Stimulated activated naive CD4-positive, alpha-beta T cell (primary cell): ENCODE measurements at regions not wholly inside any gene's neighbourhood (a gene's known extent, or its start where the extent isn't known, plus 50 kb on each side); places are given as distances from the start of the nearest gene placed in this dataset.

ENCODE experiments used
- DNase-seq, 6 experiments: peaks; one replicate each; lab custom pipeline; 2025; lab: John Stamatoyannopoulos, UW

DNA sequence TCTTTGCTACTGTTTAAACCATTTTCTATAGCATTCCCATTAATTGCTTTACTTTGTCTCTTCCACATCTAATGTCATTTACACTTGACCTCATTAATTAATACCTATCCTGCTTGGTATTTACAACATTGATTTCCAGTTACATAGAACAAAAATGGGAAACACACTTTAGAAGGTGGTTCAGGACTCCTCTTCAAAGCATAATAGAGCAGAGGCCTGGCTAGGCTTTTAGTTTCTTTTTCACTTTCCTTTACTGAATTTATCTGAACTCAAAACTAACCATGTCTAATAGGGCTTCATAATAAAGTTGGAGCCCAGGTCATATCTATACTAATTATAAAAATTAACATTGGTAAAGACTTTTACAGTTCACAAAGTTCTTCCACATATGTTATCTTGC is 648.0 kb upstream of the KIRREL3 start:
- no peak for DNase-seq

DNA sequence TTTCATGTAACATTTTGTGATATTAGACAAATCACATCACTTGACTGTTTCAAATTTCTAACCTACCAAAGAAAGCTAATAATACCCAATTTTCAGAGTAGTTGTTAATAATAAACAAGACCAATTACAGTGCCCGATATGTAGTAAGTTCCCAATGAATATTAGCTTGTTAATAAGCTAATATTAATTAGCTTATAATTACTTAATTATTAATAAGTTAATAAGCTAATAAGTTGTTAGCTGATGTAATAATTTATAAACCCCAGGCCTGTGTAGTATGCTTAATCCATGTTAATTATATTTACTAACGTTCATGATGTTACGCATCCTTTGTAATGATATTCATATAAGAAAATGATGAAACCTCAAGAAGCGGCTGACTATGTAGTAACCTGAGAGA is 643.8 kb upstream of the KIRREL3 start:
- no peak for DNase-seq

DNA sequence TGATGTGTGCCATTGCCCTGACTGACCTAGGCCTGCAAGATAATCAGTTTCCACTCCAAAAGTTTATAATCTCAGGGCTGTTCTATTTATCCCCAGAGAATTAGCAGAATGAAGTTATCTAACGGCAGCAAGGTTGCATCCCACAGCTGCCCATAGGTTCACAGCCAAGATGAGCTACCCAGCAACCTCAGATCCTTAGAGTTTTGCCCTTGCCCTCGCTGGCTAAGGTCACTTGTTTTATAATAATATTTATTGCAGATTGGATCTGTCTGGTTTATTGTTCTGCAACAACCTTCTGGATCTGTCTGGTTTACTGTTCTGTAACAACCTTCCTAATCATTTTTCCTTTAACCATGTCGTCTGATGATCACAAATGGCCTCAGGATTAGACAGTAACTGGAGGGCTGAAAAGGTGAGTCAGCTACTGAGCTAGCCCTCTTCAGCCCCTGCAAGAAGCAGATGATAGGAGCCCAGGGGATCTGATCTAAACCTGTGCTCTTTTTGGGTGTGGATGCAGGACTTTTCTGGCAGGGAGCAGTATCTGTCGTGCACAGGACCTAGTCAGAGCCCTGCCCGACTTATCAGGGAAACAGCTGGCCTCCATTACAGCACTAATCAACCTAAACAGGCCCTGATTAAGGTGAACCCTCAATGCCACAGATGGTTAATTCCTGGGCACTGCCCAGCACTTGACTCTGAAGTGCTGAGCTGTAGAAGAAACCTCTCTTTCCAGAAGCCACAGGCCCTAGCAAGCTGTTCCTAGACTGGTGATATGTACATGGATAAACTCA is 642.9 kb upstream of the KIRREL3 start:
- no peak for DNase-seq

DNA sequence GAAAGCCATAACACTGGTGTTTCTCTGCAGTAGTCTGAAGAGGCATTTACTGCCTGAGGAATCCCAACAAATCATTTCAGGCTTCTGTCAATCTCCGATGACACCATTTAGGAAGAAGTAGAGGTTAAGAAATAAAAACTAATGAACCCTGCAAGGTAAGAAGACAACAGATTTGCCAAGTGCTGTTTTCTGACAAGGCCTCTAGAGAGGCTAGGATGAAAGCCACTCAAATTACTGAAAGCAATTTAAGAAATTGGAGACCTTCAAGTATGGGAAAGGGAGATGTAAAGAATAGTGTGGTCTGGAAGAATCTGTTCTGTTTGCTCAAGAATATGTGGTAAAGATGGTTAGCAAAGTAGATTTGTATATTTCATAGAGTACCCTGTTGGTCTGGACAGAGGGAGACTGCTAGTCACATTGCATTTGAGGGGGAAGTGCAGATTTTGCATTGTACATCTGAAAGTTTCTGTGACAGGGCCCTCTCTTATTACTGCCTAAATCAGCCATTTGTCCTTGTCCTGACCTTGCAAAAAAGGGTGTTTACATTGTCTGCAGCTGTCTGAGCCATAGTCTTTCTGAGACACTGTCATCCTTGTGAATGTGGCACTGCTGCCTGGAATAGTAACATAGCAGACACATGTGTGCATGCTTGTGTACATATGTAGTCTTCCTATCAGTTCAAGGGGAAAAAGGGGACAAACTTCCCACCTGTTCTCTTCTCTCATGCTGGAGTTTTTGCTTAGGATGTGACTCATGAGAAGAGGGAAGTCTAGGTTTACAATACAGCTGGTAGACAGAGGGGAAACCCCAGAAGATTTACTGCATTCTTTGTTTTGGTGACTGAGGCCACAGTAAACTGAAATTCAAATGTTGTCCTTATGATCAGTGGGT is 640.2 kb upstream of the KIRREL3 start:
- no peak for DNase-seq

DNA sequence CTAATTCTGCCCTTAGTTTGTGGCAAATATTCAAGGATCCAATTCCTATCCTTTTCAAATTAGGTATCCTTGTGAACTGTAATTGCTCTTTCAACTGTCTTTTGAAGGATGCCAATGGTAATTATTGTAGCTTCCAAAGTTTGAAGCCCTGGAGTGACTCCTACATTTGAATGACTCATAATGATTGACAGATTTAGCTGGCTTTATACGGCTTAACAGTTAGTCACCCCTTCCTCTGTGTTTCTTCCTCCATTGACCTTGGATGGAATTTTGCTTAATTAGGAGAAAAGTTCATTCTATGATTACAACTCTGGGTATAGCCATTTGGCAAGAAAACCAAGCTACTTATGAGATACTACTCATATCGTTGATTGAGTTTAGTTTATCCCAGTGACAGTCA is 639.3 kb upstream of the KIRREL3 start:
- no peak for DNase-seq

DNA sequence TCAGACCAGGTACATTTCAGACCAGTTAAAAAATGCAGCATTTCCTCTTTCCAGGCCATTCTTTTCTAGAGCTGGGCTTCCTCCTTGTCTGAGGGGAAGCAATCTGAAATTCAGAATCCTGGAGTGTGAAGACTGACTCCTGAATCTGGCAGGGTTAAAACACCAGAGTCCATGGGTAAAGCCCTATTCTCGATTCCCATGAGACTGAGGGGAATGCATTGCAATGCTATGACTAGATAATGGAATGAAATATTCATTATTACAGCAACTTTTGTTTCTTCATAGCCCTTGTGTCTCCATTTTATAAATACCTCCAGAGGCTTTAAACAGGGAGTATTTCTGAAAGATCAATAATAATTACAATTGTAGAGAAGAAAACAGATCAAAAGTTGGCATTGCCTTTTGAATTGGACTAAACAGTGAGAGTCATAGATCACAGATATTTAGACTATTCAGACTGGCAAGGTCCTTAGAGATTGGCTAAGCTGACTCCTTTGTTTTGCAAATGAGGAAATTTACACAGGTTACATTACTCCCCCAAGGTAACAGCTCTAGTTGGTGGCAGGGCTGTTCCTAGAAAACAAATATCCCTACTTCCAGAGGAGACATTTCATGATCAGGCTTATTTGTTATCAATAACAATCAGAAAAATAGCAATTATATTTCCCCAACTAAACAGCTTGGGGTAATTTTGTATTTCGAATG is 632.6 kb upstream of the KIRREL3 start:
- no peak for DNase-seq

DNA sequence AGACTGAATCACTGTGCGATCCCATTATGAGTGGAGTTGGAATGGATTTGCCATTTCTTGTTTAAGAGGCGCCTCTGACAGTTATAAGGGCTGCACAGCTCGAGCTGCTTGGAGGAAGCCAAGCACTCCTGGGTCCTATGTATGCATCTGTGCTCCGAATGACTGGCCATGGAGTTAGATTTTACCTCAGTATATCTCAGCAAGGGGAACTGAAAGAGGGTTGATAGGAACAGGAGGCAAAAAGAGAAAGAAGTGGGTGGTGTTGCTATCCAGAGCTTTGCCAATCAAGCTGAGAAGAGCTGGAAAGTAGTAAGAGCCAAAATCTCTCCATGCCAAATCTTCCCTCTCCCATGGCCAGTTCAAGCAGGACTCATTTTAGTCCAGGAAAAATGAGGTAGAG is 632.0 kb upstream of the KIRREL3 start:
- DNase-seq, result no peak

DNA sequence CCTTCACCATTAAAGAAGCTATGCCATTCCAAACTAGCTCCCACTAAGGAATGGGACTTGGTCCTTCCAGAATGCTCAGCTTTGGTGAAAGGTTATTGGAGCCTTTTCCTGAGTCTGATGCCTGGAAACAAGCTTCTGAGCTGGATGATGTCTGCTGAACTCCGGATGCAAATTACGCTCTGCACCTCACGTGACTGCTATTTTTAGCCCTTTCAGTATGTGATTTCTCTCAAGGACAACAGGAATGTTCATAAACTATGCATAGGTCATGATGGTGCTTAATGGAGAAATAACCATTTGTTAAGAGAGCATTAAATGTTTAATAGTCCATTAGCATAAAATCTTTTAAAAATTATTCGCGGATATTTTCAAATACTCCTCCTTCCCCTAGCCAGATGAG is 631.4 kb upstream of the KIRREL3 start:
- no peak for DNase-seq

DNA sequence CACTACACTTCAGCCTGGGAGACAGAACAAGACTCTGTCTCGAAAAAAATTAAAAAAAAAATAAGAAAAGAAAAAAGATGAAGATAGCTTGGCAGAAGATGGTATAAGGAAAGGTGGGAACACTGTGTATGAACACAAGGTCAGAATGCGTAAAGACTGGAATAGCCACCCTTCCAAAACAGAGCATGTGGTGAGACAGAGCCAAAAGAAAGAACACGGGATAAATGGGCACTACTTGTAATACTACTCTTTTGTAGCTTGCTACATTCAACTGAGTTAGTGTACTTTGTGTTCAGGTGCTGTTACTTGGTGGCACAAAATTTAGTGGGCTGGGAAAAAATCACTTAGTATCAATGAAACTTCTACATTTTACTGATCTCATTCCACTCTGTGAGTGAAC is 628.6 kb upstream of the KIRREL3 start:
- DNase-seq, result no peak

DNA sequence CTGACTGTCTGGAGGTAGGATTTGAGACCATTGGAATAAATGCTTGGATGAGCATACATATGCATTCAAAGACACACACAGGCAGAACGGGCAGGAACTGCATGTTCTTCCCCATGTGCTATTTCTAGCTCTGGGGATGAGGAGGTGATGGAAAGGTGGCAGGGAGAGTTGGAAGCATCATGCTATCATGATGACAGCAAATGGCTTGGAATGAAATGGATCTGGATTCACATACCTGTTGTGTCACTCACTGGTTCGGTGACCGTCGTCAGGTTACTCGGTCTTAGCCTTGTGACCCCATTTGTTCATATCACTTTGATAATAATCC is 627.9 kb upstream of the KIRREL3 start:
- no peak for DNase-seq

DNA sequence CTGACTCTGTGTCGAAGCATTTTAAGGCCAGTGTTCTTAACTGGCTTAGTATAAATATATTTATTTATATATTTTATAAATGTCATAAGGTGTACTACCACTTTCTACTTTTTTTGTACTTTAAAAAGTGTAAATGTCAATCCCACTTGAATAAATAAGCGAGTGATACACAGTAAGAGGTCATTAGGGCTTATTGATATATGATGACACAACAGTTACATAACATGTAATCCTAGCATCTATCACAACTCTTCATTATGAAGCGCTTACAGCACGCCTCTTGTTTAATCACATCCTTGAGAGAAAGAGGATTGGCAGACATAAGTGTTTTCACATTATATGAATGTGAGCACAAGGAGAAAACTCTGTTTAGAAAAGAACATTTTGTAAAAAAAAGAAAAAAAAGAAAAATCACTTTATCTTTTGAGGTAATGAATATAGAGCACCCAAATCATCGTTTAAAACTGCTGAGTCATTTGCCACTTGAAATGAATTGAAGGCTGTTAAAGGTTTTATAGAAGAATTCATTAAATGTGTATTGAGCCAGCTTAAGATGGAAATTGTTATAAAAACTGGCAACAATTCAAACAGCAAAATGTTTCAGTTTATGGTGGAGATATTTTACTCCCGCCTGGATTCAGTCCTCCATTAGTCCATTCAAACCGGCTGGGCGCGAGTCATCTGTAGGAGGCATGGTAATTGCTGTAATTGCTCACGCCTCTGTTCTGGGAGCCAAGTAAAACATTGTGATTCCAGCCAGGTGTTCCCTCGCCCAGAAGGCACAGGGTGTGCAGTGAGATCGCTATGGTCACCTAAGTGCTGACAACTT is 627.3 kb upstream of the KIRREL3 start:
- no peak for DNase-seq

DNA sequence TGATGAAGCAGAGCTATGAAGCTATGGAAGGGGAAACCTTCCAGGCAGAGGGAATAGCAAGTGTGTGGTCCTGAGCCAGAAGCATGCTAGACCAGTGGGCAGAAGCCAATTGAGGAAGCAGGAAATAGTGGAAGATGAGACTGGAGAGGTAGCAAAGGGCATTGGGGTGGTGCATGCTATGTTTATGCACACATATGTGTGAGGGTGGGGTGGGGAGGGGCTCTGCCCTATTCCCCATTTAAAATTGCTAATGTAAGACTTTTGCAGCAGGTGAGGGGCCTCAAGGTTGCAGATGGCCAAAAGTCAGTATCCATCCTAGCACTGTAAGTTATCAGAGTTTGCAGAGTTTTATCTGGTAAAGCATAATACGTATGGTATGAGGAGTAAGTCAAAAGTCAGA is 626.6 kb upstream of the KIRREL3 start:
- DNase-seq, result no peak

DNA sequence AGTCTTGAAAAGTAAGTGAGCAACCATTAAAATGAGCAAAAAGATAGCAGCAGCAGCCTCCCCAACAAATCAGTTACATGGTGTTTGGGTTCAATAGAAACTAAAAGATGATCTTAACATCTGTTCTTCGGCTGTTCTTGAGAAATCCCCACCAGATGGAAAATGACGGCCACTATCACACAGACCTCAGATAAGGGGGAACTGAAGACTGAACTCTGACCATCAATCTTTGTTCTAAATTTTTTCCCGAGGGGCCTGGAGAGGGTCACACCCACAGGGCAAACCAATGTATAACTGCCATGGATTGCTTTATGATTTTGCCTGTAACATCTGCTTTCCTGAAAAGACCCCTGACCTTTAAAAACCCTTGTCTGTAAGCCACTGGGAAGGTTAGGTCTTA is 624.8 kb upstream of the KIRREL3 start:
- no peak for DNase-seq

DNA sequence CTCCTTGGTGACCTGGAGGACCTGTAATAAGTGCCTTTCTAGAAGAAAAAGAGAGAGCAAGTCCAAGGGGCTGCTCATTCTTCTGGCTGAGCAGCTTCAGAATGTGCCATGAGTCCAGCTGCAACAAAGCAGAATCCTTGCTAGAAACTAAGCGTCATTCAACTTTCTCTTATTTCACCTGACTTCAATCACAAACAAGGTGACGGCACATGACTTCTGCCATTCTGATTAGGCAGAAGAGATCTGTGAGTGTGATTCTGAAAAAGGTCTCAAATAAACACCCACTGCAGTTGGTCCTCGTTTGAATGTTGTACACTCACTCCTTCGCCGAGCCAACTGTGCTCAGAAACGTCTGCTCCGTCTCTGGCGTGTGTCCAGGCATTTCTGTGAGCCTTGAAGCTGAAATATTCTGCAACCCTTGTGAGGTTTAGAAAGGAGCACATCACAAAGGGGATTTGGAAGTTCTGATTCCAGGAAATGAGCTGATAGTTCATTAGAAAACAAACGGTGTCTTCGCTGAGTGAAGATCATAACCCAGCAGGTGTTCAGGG is 623.8 kb upstream of the KIRREL3 start:
- DNase-seq, result no peak

DNA sequence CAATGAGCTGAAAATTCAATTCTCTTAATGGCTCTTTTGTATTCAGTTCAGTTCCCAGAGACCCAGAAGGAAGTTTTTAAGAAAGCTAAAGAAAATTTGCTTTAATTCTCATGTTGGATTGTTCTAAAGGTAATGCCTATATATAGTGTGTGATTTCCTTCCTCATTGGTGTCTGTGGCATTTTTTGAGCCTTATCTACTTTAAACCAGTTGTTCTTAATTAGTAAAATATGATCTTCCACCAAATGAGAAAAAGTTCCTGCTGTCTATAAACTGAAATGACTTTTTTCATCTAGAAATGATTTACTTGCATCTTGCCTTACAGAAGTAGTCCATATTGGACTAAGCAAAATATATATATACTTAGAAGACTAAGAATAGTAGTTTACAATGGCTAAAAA is 622.1 kb upstream of the KIRREL3 start:
- no peak for DNase-seq

DNA sequence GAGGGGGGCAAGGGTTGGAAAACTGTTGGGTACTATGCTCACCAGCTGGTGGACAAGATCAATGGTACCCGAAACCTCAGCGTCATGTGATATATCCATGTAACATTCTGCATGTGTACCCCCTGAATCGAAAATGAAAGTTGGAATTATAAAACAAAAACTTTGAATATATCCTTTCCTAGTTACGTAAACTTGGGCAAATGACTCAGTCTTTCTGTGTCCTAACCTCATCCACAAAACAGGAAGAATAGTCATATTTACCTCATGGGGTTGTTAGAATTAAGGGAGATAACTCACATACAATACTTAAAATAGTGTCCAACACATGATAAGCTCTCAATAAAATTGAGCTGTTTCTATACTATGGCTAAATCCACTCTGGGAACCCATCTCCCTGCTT is 620.1 kb upstream of the KIRREL3 start:
- DNase-seq, result no peak

DNA sequence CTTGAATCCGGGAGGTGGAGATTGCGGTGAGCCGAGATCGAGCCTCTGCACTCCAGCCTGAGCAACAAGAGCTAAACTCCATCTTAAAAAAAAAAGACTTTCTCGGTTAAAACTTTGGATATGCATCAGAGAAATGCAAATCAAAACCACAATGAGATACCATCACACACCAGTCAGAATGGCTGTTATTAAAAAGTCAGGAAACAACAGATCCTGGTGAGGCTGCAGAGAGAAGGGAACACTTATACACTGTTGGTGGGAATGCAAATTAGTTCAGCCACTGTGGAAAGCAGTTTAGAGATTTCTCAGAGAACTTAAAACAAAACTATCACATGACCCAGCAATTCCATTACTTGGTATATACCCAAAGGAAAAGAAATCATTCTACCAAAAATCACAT is 619.4 kb upstream of the KIRREL3 start:
- no peak for DNase-seq

DNA sequence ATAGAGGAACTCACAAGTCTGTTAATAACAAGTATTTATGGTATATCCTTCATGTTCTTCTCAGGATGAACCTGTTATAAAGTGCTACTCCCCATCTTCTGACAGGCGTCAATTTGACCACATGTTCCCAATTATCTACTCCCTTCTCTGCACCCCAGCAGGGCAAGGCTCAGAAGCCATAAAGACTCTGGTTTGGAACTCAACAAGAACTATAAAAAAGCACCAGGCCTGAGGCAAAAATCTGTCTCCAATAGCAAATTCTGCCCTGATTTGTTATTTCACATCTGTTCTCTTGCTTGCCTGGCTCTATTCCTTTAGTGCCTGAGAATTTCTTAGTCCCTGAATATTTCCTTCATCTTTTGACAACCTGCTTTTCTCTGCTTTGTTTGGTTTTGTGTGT is 618.2 kb upstream of the KIRREL3 start:
- DNase-seq, result no peak

DNA sequence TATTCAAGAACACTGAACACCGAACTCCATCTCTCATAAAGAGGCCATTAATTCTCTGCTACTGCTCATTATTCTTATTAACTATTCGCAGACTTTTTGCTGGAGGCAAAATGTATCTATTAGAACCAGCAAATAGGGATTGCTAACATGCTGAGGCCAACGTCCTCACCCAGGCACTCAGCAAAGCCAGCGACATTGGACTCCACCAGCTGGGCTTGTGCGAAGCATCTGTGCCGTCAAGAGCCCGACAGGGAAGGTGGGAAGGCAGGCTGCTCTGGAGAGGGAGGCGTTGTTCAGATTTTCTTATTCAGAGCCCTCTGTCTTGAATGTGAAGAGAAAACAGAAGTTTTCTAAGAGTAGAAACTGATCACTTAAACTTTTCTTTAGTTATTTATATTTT is 615.6 kb upstream of the KIRREL3 start:
- no peak for DNase-seq

DNA sequence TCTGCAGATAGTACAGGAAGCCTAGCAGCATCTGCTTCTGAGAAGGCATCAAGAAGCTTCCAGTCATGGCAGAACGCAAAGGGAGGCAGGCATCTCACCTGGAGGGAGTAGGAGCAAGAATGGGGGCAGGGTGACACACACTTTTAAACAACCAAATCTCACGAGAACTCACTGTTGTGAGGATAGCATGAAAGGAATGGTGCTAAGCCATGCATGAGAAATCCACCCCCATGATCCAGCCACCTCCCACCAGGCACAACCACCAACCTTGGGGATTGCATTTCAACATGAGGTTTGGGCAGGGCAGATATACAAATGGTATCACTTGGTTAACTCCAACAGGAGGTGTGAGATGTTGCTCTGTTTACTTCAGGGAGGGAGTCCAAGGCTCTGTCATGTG is 612.0 kb upstream of the KIRREL3 start:
- DNase-seq, result no peak

DNA sequence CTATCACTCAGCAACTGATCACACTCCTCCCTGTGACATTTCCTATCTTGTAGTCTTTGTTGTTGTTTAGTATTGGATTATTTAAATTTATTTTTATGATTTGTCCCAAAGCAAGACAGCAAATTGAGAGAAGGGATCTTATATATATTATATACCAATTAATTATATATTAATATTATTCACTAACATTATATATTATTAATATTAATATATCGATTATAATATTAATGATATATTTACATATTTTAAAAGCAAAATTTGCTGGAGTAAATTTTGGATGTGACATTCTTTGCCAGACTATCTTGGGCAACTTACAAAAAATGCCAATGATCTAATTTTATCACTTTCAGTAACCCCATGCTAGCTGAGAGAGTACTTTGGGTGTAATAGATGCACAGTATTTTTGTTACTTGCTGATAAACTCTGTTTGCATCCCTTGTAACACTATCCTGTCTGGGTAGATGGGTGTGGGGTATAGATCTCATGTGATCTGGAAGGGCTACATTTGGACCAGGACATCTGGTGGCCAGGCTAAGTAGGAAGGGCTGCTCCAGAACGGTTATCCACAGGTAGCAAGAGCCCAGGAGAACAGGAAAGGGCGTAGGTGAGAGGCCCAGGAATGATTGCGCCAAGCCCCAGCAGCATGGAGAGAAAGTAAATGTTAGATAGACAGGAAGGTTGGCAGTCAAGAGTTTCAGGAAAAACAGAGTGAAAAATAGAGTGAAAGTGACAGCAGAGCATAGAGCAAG is 608.6 kb upstream of the KIRREL3 start:
- DNase-seq, result no peak
